ENCODE measurements at regions not wholly inside any gene's neighbourhood (a gene's known extent, or its start where the extent isn't known, plus 50 kb on each side); places are given as distances from the start of the nearest gene placed in this dataset.

DNA sequence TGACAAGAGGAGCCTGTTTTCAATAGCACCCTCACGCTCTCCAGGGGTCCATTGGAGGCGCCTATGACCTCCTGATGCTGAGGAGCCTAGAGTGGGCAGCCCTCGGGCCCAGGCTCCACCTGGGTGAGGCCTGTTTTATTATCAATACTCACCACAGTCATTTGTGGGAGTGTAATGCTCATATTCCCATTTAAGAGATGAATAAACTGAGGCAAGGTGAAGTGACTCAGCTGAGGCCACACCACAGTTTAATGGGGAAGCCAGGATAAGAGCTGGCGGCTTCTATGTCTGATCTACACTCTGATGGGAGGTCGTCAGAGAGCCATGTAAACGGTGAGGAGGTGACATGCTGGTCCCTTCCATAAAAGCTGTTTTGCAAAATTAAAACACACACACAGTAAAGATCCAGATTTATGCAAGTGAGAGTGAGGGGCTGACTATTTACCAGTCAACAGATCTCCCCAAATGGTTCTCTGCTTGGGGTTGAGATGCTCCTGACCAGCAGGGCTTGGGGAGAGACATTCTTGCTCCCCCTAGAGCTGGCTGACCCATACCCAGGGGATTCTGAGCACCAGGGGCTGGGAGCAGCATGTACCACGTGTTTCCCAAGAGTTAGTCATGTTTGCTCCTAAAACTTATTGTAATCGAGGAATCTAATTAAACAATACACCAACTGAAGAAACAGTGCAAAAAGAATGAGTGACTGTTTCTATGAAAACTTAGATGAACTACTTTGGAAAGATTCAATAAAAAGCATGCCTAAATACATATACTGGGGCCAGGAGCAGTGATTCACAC is 81.0 kb upstream of the INSIG1 start:
- TF ChIP-seq, protein P1, sequence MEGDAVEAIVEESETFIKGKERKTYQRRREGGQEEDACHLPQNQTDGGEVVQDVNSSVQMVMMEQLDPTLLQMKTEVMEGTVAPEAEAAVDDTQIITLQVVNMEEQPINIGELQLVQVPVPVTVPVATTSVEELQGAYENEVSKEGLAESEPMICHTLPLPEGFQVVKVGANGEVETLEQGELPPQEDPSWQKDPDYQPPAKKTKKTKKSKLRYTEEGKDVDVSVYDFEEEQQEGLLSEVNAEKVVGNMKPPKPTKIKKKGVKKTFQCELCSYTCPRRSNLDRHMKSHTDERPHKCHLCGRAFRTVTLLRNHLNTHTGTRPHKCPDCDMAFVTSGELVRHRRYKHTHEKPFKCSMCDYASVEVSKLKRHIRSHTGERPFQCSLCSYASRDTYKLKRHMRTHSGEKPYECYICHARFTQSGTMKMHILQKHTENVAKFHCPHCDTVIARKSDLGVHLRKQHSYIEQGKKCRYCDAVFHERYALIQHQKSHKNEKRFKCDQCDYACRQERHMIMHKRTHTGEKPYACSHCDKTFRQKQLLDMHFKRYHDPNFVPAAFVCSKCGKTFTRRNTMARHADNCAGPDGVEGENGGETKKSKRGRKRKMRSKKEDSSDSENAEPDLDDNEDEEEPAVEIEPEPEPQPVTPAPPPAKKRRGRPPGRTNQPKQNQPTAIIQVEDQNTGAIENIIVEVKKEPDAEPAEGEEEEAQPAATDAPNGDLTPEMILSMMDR (IDR thresholded peaks at IDR 0.05): no peak
- TF ChIP-seq POLR2A (IDR thresholded peaks at IDR 0.05): no peak
- TF ChIP-seq POLR2AphosphoS5 (IDR thresholded peaks at IDR 0.05): no peak
